Neural cell (in vitro differentiated cells): ENCODE measurements at regions not wholly inside any gene's neighbourhood (a gene's known extent, or its start where the extent isn't known, plus 50 kb on each side); places are given as distances from the start of the nearest gene placed in this dataset.

ENCODE experiments used
- H2AFZ ChIP-seq: fragments of 200-600, 300-800 bp; sonication (generic), shearing (Covaris generic); 2 replicates; pipeline ENCODE4 v1.6.0; 2014; ENCODE audit warnings: low read depth, mild to moderate bottlenecking, antibody characterized with exemption, low read length, moderate library complexity
- H3F3A ChIP-seq: fragments of 200-600 bp; shearing (Covaris generic); 2 replicates; pipeline ENCODE4 v1.6.1; 2016; ENCODE audit warnings: mild to moderate bottlenecking, moderate library complexity, mixed read lengths, antibody characterized with exemption, low read length; ENCODE audit not compliant: insufficient read depth, poor library complexity, severe bottlenecking
- H3K27ac ChIP-seq: fragments of 200-600, 300-800 bp; sonication (generic), shearing (Covaris generic); 2 replicates; pipeline ENCODE4 v1.5.1; 2014; ENCODE audit warnings: mild to moderate bottlenecking, low read length, moderate library complexity
- H3K27me3 ChIP-seq: fragments of 300-800, 200-600 bp; sonication (generic), shearing (Covaris generic); 2 replicates; pipeline ENCODE4 v1.6.0; 2014; ENCODE audit warnings: mild to moderate bottlenecking, low read depth, low read length, moderate library complexity; ENCODE audit not compliant: insufficient read depth
- H3K36me3 ChIP-seq: fragments of 300-800, 200-600 bp; sonication (generic), shearing (Covaris generic); 2 replicates; pipeline ENCODE4 v1.5.1; 2014; ENCODE audit warnings: mild to moderate bottlenecking, antibody characterized with exemption, low read length, moderate library complexity; ENCODE audit not compliant: insufficient read depth
- H3K4me2 ChIP-seq: fragments of 300-800, 200-600 bp; sonication (generic), shearing (Covaris generic); 2 replicates; pipeline ENCODE4 v1.6.0; 2014; ENCODE audit warnings: mild to moderate bottlenecking, low read length
- H3K4me3 ChIP-seq: fragments of 300-800, 200-600 bp; sonication (generic), shearing (Covaris generic); 2 replicates; pipeline ENCODE4 v1.5.1; 2014; ENCODE audit warnings: mild to moderate bottlenecking, low read length, moderate library complexity
- H3K79me2 ChIP-seq: fragments of 200-600 bp; shearing (Covaris generic); replicated peaks from 2 replicates; pipeline ENCODE4 v1.6.0; 2014; ENCODE audit warnings: mild to moderate bottlenecking, low read length, moderate library complexity; ENCODE audit not compliant: insufficient read depth
- H3K9ac ChIP-seq: fragments of 300-800, 200-600 bp; sonication (generic), shearing (Covaris generic); 2 replicates; pipeline ENCODE4 v1.6.1; 2016; ENCODE audit warnings: mild to moderate bottlenecking, low read length, mixed read lengths
- H3K9me2 ChIP-seq: fragments of 200-600 bp; shearing (Covaris generic); 2 replicates; pipeline ENCODE4 v1.6.1; 2016; ENCODE audit warnings: mild to moderate bottlenecking, low read length, mixed read lengths; ENCODE audit not compliant: insufficient read depth
- H3K9me3 ChIP-seq: fragments of 200-600, 300-800 bp; sonication (generic), shearing (Covaris generic); 2 replicates; pipeline ENCODE4 v1.6.1; 2016; ENCODE audit warnings: mild to moderate bottlenecking, mixed run types, low read length, moderate library complexity, mixed read lengths
- H4K20me1 ChIP-seq: fragments of 200-600 bp; shearing (Covaris generic); 2 replicates; pipeline ENCODE4 v1.6.1; 2016; ENCODE audit warnings: mild to moderate bottlenecking, mixed run types; ENCODE audit not compliant: insufficient read depth
- CTCF ChIP-seq: fragments of 450-650 bp; IDR thresholded peaks from 2 replicates; pipeline ENCODE4 v1.5.1; 2014; ENCODE audit warnings: antibody characterized with exemption, mild to moderate bottlenecking, moderate library complexity; ENCODE audit not compliant: poor library complexity, severe bottlenecking
- EP300 ChIP-seq: fragments of 450-650 bp; conservative IDR thresholded peaks from 2 replicates; pipeline ENCODE4 v1.6.1; 2014; ENCODE audit warnings: antibody characterized with exemption, mild to moderate bottlenecking, moderate library complexity; ENCODE audit not compliant: poor library complexity, severe bottlenecking
- EZH2 ChIP-seq: fragments of 200-600, 300-800 bp; shearing (Covaris generic), sonication (generic); IDR thresholded peaks from 2 replicates; pipeline ENCODE4 v1.6.1; 2014; ENCODE audit warnings: antibody characterized with exemption, low read length, borderline replicate concordance, mild to moderate bottlenecking; ENCODE audit not compliant: insufficient read depth, poor library complexity, severe bottlenecking
- MXI1 ChIP-seq: fragments of 450-650 bp; conservative IDR thresholded peaks from 2 replicates; pipeline ENCODE4 v1.6.1; 2014; ENCODE audit warnings: antibody characterized with exemption, mild to moderate bottlenecking; ENCODE audit not compliant: poor library complexity, severe bottlenecking
- POLR2AphosphoS5 ChIP-seq: IDR thresholded peaks from 2 replicates; pipeline ENCODE4 v1.6.1; 2012
- RAD21 ChIP-seq: fragments of 450-650 bp; conservative IDR thresholded peaks from 2 replicates; pipeline ENCODE4 v1.6.1; 2014; ENCODE audit warnings: antibody characterized with exemption, mild to moderate bottlenecking, moderate library complexity
- REST ChIP-seq: IDR thresholded peaks from 2 replicates; pipeline ENCODE4 v1.6.1; 2012; ENCODE audit warnings: borderline replicate concordance
- SMC3 ChIP-seq: fragments of 450-650 bp; conservative IDR thresholded peaks from 2 replicates; pipeline ENCODE4 v1.6.1; 2014; ENCODE audit warnings: antibody characterized with exemption, mild to moderate bottlenecking, moderate library complexity; ENCODE audit not compliant: poor library complexity
- TAF1 ChIP-seq: IDR thresholded peaks from 2 replicates; pipeline ENCODE4 v1.6.1; 2012; ENCODE audit warnings: low read depth

GRCh38 chr13:106376401-106377112 lies 158.9 kb downstream of the EFNB2 start:
- H3K79me2 ChIP-seq: no peaks in the 10 kb centered on the region
- H3K9ac ChIP-seq: no peak overlapping the region
- H2AFZ ChIP-seq: no peak overlapping the region
- no peaks in the 10 kb centered on the region for H3K36me3 ChIP-seq
- no peaks in the 10 kb centered on the region for H3F3A ChIP-seq
- no peak overlapping the region for H3K27ac ChIP-seq
- no peaks in the 10 kb centered on the region for H3K27me3 ChIP-seq
- no peaks in the 10 kb centered on the region for H3K9me3 ChIP-seq
- H3K9me2 ChIP-seq: no peaks in the 10 kb centered on the region
- TF ChIP-seq EP300: no peak
- H3K4me2 ChIP-seq: no peak overlapping the region
- H4K20me1 ChIP-seq: no peaks in the 10 kb centered on the region
- no peak overlapping the region for H3K4me3 ChIP-seq

GRCh38 chr13:106375085-106375484 lies 160.4 kb downstream of the EFNB2 start:
- Histone ChIP-seq H3K36me3 (no peaks in the 10 kb centered on the region), H3K27me3 (no peaks in the 10 kb centered on the region), H3K9me2 (no peaks in the 10 kb centered on the region), H3K4me3 (no peak overlapping the region), H3K79me2 (no peaks in the 10 kb centered on the region), H4K20me1 (no peaks in the 10 kb centered on the region), H3K9ac (no peak overlapping the region), H2AFZ (no peak overlapping the region), H3F3A (no peaks in the 10 kb centered on the region), H3K9me3 (no peaks in the 10 kb centered on the region), H3K4me2 (no peak overlapping the region), H3K27ac (no peak overlapping the region)
- TF ChIP-seq TAF1 (no peak), SMC3 (no peak), CTCF (no peak), EZH2 (no peak), POLR2AphosphoS5 (no peak), RAD21 (no peak), EP300 (no peak), MXI1 (no peak), REST (no peak)

GRCh38 chr13:106374631-106375030 lies 160.8 kb downstream of the EFNB2 start:
- Histone ChIP-seq H2AFZ (no peak overlapping the region), H3K4me3 (no peak overlapping the region), H3F3A (no peaks in the 10 kb centered on the region), H3K9ac (no peak overlapping the region), H3K9me2 (no peaks in the 10 kb centered on the region), H4K20me1 (no peaks in the 10 kb centered on the region), H3K27ac (no peak overlapping the region), H3K27me3 (no peaks in the 10 kb centered on the region), H3K9me3 (no peaks in the 10 kb centered on the region), H3K4me2 (no peak overlapping the region), H3K36me3 (no peaks in the 10 kb centered on the region), H3K79me2 (no peaks in the 10 kb centered on the region)
- no peak for TF ChIP-seq TAF1
